HAP-1 (cell line): ENCODE measurements at regions not wholly inside any gene's neighbourhood (a gene's known extent, or its start where the extent isn't known, plus 50 kb on each side); places are given as distances from the start of the nearest gene placed in this dataset.

ENCODE experiments used
- DNase-seq, 2 experiments: peaks; one replicate each; pipeline ENCODE4 v3.0.0-alpha.2; 2016 to 2020; ENCODE audit warnings: low spot score in 2 of 2
- H3K27me3 ChIP-seq: fragments of 250-450 bp; sonication (Bioruptor Pico); 2 replicates; pipeline ENCODE4 v1.5.1; 2020; ENCODE audit warnings: low read depth, mild to moderate bottlenecking, moderate library complexity
- H3K36me3 ChIP-seq: fragments of 250-450 bp; sonication (Bioruptor Pico); replicated peaks from 2 replicates; pipeline ENCODE4 v1.5.1; 2020; ENCODE audit warnings: mild to moderate bottlenecking
- H3K4me1 ChIP-seq: fragments of 250-450 bp; sonication (Bioruptor Pico); 2 replicates; pipeline ENCODE4 v1.5.1; 2020; ENCODE audit warnings: mild to moderate bottlenecking
- H3K4me3 ChIP-seq: fragments of 250-450 bp; sonication (Bioruptor Pico); 2 replicates; pipeline ENCODE4 v1.5.1; 2020; ENCODE audit warnings: mild to moderate bottlenecking, moderate library complexity
- H3K9me3 ChIP-seq: fragments of 250-450 bp; sonication (Bioruptor Pico); 2 replicates; pipeline ENCODE4 v1.5.1; 2020; ENCODE audit warnings: mild to moderate bottlenecking, moderate library complexity
- in situ Hi-C: fragments of 300-500 bp; cut with MboI; formaldehyde crosslinking; loops from 3 replicates; pipeline ENCODE4 v1.14.3; 2020; ENCODE audit warnings: low sequenced_read_pairs, inconsistent platforms, mixed read lengths

DNA sequence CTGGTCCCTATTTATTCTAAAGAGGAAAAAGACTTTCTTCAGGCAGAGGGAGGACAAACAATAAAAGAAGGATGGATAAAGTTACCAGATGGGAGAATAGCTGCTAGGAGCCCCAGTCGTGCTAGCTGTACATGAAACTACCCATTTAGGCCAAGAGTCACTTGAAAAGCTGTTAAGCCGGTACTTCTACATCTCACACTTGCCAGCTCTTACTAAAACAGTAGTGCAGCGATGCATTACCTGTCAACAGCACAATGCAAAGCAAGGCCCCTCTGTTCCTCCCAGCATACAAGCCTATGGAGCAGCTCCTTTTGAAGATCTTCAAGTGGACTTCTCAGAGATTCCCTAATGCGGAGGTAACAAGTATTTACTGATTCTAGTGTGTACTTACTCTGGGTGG, 1138.8 kb downstream of the ARAP2 start:
- no peaks in the 10 kb centered on the region for H3K36me3 ChIP-seq
- no peak for DNase-seq
- in situ Hi-C loops: no loop called here

DNA sequence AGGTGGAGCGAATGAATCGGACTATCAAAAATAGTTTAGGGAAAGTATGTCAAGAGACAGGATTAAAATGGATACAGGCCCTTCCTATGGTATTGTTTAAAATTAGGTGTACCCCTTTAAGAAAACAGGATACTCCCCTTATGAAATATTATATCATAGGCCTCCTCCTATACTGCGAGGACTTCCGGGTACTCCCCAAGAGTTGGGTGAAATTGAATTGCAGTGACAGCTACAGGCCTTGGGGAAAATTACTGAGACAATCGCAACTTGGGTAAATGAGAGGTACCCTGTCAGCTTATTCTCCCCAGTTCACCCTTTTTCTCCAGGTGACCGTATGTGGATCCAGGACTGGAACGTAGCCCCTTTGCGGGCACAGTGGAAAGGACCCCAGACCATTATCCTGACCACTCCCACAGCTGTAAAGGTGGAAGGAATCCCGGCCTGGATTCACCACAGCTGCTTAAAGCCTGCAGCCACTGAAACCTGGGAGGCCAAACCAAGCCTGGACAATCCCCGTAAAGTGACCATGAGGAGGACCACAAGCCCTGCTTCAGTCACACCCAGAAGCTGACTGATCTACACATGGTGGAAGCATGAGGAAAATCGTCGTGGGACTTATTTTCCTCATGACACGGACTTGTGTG, 1138.1 kb downstream of the ARAP2 start:
- DNase-seq: no peak
- in situ Hi-C loops: no loop called here
- Histone ChIP-seq H3K4me3 (no peak overlapping the region), H3K36me3 (no peaks in the 10 kb centered on the region), H3K9me3 (no peaks in the 10 kb centered on the region; the same call in 1 of the 2 replicates), H3K4me1 (no peaks in the 10 kb centered on the region), H3K27me3 (no peaks in the 10 kb centered on the region)

More for the DNA sequence above, 1138.8 kb downstream of the ARAP2 start:
- Histone ChIP-seq H3K27me3 (no peaks in the 10 kb centered on the region), H3K9me3 (no peaks in the 10 kb centered on the region; the same call in 1 of the 2 replicates), H3K4me1 (no peaks in the 10 kb centered on the region), H3K4me3 (no peak overlapping the region)

DNA sequence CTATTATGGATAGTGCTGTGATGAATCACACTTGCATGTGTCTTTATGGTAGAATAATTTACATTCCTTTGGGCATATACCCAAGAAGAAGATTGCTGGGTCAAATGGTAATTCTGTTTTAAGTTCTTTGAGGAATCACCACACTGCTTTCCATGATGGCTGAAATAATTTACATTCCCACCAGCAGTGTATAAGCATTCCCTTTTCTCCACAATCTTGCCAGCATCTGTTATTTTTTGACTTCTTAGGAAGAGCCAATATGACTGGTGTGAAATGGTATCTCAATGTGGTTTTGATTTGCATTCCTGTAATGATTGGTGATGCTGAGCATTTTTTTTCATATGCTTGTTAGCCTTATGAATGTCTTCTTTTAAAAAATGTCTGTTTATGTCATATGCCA, 1120.2 kb downstream of the ARAP2 start:
- Histone ChIP-seq H3K36me3 (no peaks in the 10 kb centered on the region), H3K27me3 (no peaks in the 10 kb centered on the region), H3K4me1 (no peaks in the 10 kb centered on the region), H3K4me3 (no peak overlapping the region), H3K9me3 (no peaks in the 10 kb centered on the region)
- DNase-seq: no peak
- in situ Hi-C loops: no loop called here

DNA sequence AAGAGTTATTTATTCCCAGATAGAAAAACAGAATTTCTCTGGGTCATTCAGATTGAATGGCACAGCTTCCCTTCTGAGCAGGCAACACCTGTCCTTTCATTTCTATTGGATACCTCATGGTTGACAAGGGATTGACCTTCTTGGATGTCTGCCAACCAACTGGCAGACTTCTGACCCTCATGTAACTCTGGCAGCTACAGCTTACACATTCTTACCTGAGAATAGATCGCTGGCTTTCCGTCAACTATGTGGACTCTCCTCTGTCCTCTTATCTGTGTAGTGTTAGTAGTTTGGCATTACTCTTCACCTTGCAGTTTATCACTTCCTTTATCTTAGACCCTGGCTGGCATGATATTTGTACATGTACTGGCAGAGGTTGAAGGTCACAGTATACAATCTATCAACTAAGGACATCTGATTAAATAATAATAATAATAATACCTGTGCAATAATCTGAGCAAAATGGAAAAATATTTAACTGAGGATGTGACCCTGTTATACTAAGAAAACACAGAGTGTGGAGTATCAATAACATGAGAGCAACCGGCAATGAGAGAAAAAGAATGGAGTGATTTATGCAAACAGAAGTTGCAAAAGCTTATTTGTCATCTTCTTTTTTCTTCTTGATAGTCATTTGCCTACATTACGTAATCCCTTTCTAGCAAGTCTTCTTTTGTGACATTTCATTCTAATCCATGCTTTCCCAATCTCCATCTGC, 1118.2 kb downstream of the ARAP2 start:
- Histone ChIP-seq H3K36me3 (no peaks in the 10 kb centered on the region), H3K9me3 (no peaks in the 10 kb centered on the region), H3K4me1 (no peaks in the 10 kb centered on the region), H3K27me3 (no peaks in the 10 kb centered on the region), H3K4me3 (no peak overlapping the region)
- in situ Hi-C loops: no loop called here
- DNase-seq: no peak

DNA sequence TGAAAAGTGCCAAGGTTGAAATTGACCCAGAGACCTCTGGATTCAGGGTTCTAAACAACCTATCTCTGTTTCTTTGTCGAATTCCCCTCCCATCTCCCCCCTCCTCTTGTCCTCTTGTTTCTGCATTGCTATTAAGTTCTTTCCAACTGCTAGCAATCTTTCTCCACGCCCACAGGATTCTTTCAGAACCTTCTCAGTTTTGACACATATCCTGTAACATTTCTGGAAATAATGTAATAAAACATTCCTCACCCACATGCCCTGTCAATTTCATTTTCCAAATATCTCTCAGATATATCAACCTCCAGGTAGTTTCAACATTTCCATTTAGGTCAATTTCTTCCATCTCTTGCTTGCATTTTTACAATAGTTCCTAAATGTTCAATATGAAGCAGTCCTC, 1105.9 kb downstream of the ARAP2 start:
- H3K4me3 ChIP-seq: no peak overlapping the region
- no peaks in the 10 kb centered on the region for H3K36me3 ChIP-seq
- no peaks in the 10 kb centered on the region for H3K4me1 ChIP-seq
- in situ Hi-C loops: no loop called here
- no peaks in the 10 kb centered on the region for H3K9me3 ChIP-seq
- no peaks in the 10 kb centered on the region for H3K27me3 ChIP-seq
- no peak for DNase-seq

DNA sequence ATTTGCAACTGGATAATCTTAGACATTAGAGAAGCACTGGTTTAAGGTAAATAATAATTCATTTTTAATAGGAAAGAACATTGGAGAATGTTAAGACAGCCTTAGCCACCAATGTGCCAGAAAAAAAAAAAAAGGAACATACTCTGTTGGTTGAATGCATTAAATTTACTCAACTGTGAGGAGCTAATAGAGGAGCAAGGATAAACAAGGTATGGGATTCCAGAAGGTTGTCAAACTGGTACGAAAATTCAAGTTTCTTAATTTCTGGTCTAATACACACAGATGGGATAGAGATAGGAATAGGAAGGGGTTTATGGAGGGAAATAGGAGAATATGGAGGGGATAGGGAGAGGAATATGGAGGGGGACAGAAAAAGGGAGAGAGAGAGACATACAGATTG, 1096.6 kb downstream of the ARAP2 start:
- H3K36me3 ChIP-seq: no peaks in the 10 kb centered on the region
- H3K4me3 ChIP-seq: no peak overlapping the region
- in situ Hi-C loops: no loop called here
- peaks cover 7% of the 10 kb centered on the region for H3K9me3 ChIP-seq
- H3K27me3 ChIP-seq: no peaks in the 10 kb centered on the region
- no peak for DNase-seq
- H3K4me1 ChIP-seq: no peaks in the 10 kb centered on the region

DNA sequence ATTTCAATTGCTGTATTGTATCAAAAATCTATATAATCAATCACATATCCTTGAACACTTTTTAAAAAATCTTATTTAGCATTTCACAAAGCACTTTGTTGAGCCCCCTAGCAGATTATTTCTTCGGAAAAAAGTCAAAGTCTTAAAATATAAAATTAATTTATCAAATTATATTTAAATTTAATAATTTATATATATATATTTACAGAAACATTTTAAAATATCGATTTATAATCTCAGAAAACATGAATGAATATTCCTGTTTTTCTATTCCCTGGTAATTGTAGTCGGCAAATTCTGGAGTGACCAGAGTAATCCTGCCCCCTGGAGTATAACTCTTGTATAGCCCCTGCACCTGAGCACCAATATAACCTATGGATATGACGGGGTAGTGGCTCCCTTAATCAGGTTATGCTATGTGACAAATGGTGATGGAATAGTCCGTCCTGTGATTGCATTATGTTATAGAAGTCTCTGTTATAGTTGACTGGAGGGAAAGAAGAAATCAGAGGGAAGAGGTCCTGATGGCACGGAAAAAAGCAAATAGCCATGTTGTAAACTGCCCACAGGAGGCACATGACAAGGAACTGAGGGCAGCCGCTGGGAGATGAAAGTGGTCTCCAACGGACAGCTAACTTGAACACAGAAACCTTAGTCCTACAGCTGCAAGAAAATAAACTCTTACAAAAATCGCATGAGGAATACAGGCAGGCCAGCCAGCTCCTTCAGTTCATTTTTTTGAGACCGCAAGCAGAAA, 1092.3 kb downstream of the ARAP2 start:
- Histone ChIP-seq H3K4me3 (no peak overlapping the region), H3K27me3 (no peaks in the 10 kb centered on the region), H3K36me3 (no peaks in the 10 kb centered on the region), H3K9me3 (peaks cover 1% of the 10 kb centered on the region; the same call in 1 of the 2 replicates), H3K4me1 (no peaks in the 10 kb centered on the region)
- in situ Hi-C loops: no loop called here
- DNase-seq: peak in 1 of 2 experiments; percentile 27

DNA sequence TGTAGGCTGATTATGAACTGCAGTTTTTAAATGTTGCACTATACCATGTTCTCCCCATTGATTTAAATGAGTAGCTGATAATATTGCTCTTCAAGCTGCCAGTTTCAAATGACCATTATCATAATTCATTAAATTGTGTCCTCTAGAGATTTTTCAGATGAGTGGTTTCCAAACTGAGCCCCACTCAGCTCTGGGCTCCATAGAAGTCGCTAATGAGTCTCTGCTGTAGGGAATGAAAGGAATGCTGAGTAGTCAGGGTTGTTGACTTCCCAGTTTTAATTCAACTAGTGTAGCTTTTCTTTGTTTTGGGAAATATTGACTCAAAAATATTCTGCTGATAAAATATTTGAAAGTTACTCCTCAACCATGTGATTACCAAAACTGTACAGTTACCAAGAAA, 1081.1 kb downstream of the ARAP2 start:
- DNase-seq: no peak
- in situ Hi-C loops: no loop called here
- no peaks in the 10 kb centered on the region for H3K27me3 ChIP-seq

DNA sequence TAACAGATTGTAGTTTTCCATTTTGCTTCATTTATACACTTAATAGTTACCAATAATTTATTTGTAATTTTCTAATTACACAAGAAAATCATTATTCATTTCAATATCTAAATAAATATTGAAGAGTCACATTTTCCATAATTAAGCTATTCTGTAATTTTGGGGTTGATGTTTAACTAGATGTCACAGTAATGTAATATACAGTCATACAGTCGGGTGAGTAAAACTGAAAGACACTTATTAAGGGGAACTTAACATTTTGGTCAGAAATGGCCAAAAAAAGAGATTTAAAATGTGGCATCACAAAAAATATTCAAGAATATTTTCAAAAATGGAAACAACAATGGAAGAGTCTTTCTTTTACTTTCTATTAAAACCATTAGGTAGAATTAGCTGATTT, 1080.3 kb downstream of the ARAP2 start:
- H3K27me3 ChIP-seq: no peaks in the 10 kb centered on the region
- no peaks in the 10 kb centered on the region for H3K4me1 ChIP-seq
- DNase-seq: no peak
- H3K36me3 ChIP-seq: no peaks in the 10 kb centered on the region
- no peaks in the 10 kb centered on the region for H3K9me3 ChIP-seq
- in situ Hi-C loops: no loop called here
- no peak overlapping the region for H3K4me3 ChIP-seq

More for the DNA sequence above, 1081.1 kb downstream of the ARAP2 start:
- no peak overlapping the region for H3K4me3 ChIP-seq
- H3K36me3 ChIP-seq: no peaks in the 10 kb centered on the region
- H3K9me3 ChIP-seq: no peaks in the 10 kb centered on the region
- no peaks in the 10 kb centered on the region for H3K4me1 ChIP-seq

DNA sequence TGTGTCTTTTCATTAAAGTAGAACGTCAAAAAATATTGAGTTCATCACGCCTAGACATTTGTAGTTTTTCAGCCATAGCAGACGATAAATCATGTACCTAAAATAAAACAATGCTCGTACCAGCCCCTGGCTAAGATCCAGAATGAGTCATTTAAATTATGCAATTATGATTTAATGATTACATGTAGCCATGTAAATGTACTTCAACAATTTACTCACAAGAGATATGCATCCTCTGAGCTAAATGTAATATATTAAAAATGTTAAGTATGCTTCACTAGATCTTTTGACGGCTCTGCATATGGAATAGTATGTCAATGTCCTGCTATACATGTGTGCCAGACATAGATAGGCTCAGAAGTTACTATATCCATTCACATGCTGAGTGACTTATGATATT, 1077.8 kb downstream of the ARAP2 start:
- Histone ChIP-seq H3K27me3 (no peaks in the 10 kb centered on the region), H3K9me3 (no peaks in the 10 kb centered on the region), H3K4me1 (no peaks in the 10 kb centered on the region), H3K4me3 (no peak overlapping the region), H3K36me3 (no peaks in the 10 kb centered on the region)
- in situ Hi-C loops: no loop called here
- DNase-seq: no peak

DNA sequence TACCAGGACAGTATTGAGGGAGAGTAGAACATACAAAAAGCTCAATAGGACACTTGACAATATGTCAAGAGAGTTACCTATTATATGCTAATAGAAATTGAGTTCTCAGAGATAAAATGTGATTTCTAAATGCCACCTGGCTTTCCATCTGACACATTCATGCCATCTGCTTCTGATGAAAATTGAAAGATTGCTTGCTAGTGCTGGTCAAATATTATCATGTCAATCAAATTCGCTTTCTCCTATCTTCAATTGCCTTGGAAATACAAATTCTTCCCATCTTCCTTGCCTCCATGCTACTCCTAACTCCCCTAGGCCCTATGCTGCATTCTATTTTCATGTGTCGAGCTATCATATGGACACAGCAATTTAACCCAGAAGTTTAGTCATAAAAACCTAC, 1076.9 kb downstream of the ARAP2 start:
- in situ Hi-C loops: no loop called here
- H3K36me3 ChIP-seq: no peaks in the 10 kb centered on the region
- no peaks in the 10 kb centered on the region for H3K27me3 ChIP-seq
- no peak overlapping the region for H3K4me3 ChIP-seq
- no peak for DNase-seq
- no peaks in the 10 kb centered on the region for H3K9me3 ChIP-seq
- H3K4me1 ChIP-seq: no peaks in the 10 kb centered on the region

DNA sequence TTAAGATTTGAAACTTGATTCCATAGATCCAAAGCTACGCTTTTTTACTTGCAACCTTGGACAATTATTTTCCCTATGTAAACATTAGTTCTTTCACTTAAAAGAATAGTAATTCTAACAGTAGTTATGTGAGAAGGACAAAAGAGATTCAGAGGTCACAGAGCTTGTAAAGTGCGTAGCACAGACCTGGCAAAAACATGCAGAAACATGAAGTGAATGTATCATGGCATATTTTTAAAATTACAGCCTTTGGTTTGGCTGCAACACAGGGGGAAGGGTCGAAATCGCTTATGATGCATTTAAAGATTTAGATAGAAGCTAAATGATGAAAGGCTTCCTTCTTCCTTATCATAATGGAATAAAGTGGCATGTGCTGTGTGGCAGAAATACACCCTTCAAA, 1068.8 kb downstream of the ARAP2 start:
- Histone ChIP-seq H3K4me3 (no peak overlapping the region), H3K27me3 (no peaks in the 10 kb centered on the region), H3K36me3 (no peaks in the 10 kb centered on the region), H3K4me1 (peaks cover 36% of the 10 kb centered on the region), H3K9me3 (no peaks in the 10 kb centered on the region)
- DNase-seq: peak in 1 of 2 experiments; percentile 44
- in situ Hi-C loops: no loop called here

DNA sequence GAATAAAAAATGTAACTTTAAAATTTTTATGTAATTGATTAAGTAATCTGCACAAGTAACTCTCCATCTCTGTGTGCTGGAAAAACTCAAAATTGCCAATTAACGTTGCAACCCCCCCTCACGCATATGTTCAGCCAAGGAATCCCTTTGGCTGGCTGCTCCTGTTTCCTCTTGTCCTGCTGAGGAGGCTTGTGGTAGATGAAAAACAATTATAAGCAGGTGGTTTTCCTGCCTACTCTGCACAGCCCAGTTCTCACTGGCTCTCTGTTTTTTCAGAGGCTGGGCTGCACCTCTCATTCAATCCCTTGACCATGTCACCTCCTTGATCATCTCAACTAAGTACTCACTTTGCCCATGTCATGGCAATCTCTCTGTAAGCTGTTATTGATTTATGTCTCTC, 1068.4 kb downstream of the ARAP2 start:
- in situ Hi-C loops: no loop called here
- Histone ChIP-seq H3K4me3 (no peak overlapping the region), H3K9me3 (no peaks in the 10 kb centered on the region), H3K4me1 (peaks cover 36% of the 10 kb centered on the region), H3K36me3 (no peaks in the 10 kb centered on the region), H3K27me3 (no peaks in the 10 kb centered on the region)
- DNase-seq: no peak

DNA sequence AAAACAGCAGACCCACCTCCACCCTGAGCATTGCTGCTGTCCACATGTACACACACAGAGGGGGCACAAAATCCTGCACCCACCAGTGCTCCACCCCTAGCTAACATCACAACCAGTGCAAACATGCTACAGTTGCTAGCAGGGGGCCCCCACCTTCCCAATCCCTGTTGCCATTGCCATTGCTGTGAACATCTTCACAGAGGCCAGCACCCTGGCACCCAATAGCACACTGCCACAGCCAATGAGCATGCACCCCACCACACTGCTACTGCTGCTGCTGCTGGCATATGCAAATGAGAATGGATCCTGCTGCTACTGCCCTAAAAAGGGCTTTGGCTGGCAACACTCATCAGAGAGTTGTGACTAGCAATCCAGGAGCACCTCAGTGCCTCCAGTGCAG, 1061.9 kb downstream of the ARAP2 start:
- H3K4me3 ChIP-seq: no peak overlapping the region
- in situ Hi-C loops: no loop called here
- no peak for DNase-seq
- no peaks in the 10 kb centered on the region for H3K27me3 ChIP-seq
- no peaks in the 10 kb centered on the region for H3K9me3 ChIP-seq
- peaks cover 10% of the 10 kb centered on the region for H3K4me1 ChIP-seq
- no peaks in the 10 kb centered on the region for H3K36me3 ChIP-seq
